C4-2B (cell line): ENCODE measurements at regions not wholly inside any gene's neighbourhood (a gene's known extent, or its start where the extent isn't known, plus 50 kb on each side); places are given as distances from the start of the nearest gene placed in this dataset.

Source experiments
- ZFX ChIP-seq: fragments of 450-650 bp; IDR thresholded peaks from 2 replicates; pipeline ENCODE4 v1.6.1; 2017
- TF ChIP-seq, protein P1 (sequence below): fragments of 450-650 bp; conservative IDR thresholded peaks from 2 replicates; pipeline ENCODE4 v1.5.1; 2017; ENCODE audit warnings: mild to moderate bottlenecking

DNA sequence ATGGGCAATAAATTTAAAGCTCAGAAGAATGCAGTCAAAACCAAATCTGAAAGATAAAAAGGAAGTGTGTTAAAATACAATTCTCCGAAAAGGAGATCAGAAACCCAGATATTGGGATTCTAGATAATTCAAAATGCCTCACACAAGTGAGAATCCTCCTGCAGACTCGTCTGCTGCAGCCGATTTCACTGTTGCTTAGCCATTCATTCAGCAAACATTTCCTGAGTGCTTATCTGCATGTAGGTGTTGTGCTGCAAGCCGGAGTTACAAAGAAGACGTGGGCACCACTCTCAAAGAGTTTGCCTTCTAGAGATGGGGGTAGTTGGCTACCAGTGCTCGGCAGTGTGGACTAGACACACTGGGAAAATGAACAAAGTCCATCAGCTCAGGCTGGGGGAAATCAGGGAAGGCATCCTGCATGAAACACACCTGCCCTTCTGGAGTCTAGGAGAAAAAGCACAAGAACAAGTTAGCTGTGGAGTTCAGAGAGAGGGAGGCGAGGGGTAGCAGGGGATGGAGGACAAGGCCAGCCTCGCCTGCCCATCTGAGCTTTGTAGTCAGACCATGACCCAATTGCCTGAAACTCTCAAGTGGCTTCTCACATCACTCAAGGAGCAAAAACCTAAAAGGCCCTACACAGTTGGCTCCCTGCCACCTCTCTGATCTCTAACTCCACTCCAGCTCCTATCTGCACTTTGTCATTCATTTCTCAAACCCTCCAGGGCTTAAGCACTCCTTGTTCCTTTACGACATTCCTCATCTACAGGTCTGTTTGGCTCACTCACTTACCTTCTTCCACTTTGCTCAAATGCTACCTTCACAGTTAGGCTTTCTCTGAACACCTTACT, 310.0 kb upstream of the DDHD1 start:
- TF ChIP-seq, protein P1, sequence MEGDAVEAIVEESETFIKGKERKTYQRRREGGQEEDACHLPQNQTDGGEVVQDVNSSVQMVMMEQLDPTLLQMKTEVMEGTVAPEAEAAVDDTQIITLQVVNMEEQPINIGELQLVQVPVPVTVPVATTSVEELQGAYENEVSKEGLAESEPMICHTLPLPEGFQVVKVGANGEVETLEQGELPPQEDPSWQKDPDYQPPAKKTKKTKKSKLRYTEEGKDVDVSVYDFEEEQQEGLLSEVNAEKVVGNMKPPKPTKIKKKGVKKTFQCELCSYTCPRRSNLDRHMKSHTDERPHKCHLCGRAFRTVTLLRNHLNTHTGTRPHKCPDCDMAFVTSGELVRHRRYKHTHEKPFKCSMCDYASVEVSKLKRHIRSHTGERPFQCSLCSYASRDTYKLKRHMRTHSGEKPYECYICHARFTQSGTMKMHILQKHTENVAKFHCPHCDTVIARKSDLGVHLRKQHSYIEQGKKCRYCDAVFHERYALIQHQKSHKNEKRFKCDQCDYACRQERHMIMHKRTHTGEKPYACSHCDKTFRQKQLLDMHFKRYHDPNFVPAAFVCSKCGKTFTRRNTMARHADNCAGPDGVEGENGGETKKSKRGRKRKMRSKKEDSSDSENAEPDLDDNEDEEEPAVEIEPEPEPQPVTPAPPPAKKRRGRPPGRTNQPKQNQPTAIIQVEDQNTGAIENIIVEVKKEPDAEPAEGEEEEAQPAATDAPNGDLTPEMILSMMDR, result no peak
- TF ChIP-seq ZFX, result no peak
